ENCODE measurements at regions not wholly inside any gene's neighbourhood (a gene's known extent, or its start where the extent isn't known, plus 50 kb on each side); places are given as distances from the start of the nearest gene placed in this dataset.
"Not testable (repeated sequence)": the region's sequence is repeated elsewhere in the genome, so short reads cannot be mapped to it uniquely, and the experiment has no call there.

- not testable (repeated sequence) for TF ChIP-seq POLR2A (IDR thresholded peaks at IDR 0.05); CTCF (IDR thresholded peaks at IDR 0.05); POLR2AphosphoS5 (IDR thresholded peaks at IDR 0.05); EP300 (IDR thresholded peaks at IDR 0.05; ENCODE audit: low read depth)
These were observed 101.0 kb upstream of the CHST9 start for GRCh38 chr18:27285973-27286562.
